HG02884 (cell line): ENCODE measurements at regions not wholly inside any gene's neighbourhood (a gene's known extent, or its start where the extent isn't known, plus 50 kb on each side); places are given as distances from the start of the nearest gene placed in this dataset.
"Not testable (repeated sequence)": the region's sequence is repeated elsewhere in the genome, so short reads cannot be mapped to it uniquely, and the experiment has no call there.

ENCODE experiments used
- ATAC-seq: cut with Tn5 transposase; IDR thresholded peaks from one replicate; pipeline ENCODE4 v1.9.1; 2021; ENCODE audit warnings: mild to moderate bottlenecking, moderate library complexity; ENCODE audit not compliant: unreplicated experiment

- ATAC-seq, result no peak
Observed at GRCh38 chr6:92667843-92668242, 751.5 kb downstream of the EPHA7 start.

GRCh38 chr6:92648364-92649086 is 770.8 kb downstream of the EPHA7 start:
- ATAC-seq, result no peak

- ATAC-seq, result no peak
Observed at GRCh38 chr6:92647630-92648029, 771.7 kb downstream of the EPHA7 start.

GRCh38 chr6:92644104-92644791 is 775.1 kb downstream of the EPHA7 start:
- ATAC-seq, result not testable (repeated sequence)

- ATAC-seq, result no peak
Observed at GRCh38 chr6:92635553-92636153, 783.7 kb downstream of the EPHA7 start.

GRCh38 chr6:92634561-92634960 is 784.8 kb downstream of the EPHA7 start:
- no peak for ATAC-seq

GRCh38 chr6:92623431-92623830 is 795.9 kb downstream of the EPHA7 start:
- no peak for ATAC-seq

GRCh38 chr6:92617721-92618120 is 801.6 kb downstream of the EPHA7 start:
- no peak for ATAC-seq

- ATAC-seq, result no peak
Observed at GRCh38 chr6:92608751-92609150, 810.6 kb downstream of the EPHA7 start.

GRCh38 chr6:92593201-92593600 is 826.2 kb downstream of the EPHA7 start:
- ATAC-seq, result no peak

- ATAC-seq, result no peak
Observed at GRCh38 chr6:92589996-92590395, 829.4 kb downstream of the EPHA7 start.

- ATAC-seq, result no peak
Observed at GRCh38 chr6:92588148-92588547, 831.2 kb downstream of the EPHA7 start.

GRCh38 chr6:92587525-92587924 is 831.8 kb downstream of the EPHA7 start:
- no peak for ATAC-seq

- ATAC-seq, result no peak
Observed at GRCh38 chr6:92586236-92586977, 833.0 kb downstream of the EPHA7 start.

- ATAC-seq, result no peak
Observed at GRCh38 chr6:92582211-92582610, 837.1 kb downstream of the EPHA7 start.

GRCh38 chr6:92577077-92577719 is 842.2 kb downstream of the EPHA7 start:
- ATAC-seq, result no peak

- ATAC-seq, result no peak
Observed at GRCh38 chr6:92568541-92568940, 850.8 kb downstream of the EPHA7 start.

- no peak for ATAC-seq
Observed at GRCh38 chr6:92566632-92567031, 852.7 kb downstream of the EPHA7 start.

- ATAC-seq, result no peak
Observed at GRCh38 chr6:92564376-92564775, 855.0 kb downstream of the EPHA7 start.

- ATAC-seq, result no peak
Observed at GRCh38 chr6:92559611-92560010, 859.7 kb downstream of the EPHA7 start.

GRCh38 chr6:92559003-92559402 is 860.4 kb downstream of the EPHA7 start:
- ATAC-seq, result no peak
